HCT116 (cell line): ENCODE measurements at regions not wholly inside any gene's neighbourhood (a gene's known extent, or its start where the extent isn't known, plus 50 kb on each side); places are given as distances from the start of the nearest gene placed in this dataset.

Experiments used
- ATAC-seq: fragments of 200-7000 bp; cut with Tn5 transposase; 2 replicates; pipeline ENCODE4 v1.9.1; 2020; ENCODE audit warnings: mild to moderate bottlenecking, moderate library complexity
- BruUV-seq: library from RNA; stranded (reverse); fragments of 400-500 nt; replicated peaks from 2 replicates; lab custom pipeline; 2021; lab: Mats Ljungman, UMichigan
- CTCF ChIA-PET: fragments of 300-600 bp; sonication (Branson Sonifier 250); formaldehyde crosslinking; loops from one replicate; lab custom pipeline; 2021; ENCODE audit warnings: antibody characterized with exemption; lab: Charles Lee
- POLR2A ChIA-PET: fragments of 300-600, 350-600 bp; sonication (Branson Sonifier 250); formaldehyde crosslinking; loops from one replicate; lab custom pipeline; 2021; ENCODE audit warnings: antibody characterized with exemption; lab: Charles Lee
- RAD21 ChIA-PET, 2 experiments: fragments of 300-600 bp; sonication (Branson Sonifier 250); formaldehyde crosslinking; loops; one replicate each; lab custom pipeline; 2023; ENCODE audit warnings: low total read pairs in 2 of 2; ENCODE audit not compliant: uncharacterized antibody in 2 of 2, unreplicated experiment in 2 of 2, low non-redundant PET in 1 of 2; lab: Charles Lee
- DNase-seq: peaks from one replicate; pipeline ENCODE4 v3.0.0-alpha.2; 2010; ENCODE audit warnings: low read depth, low spot score
- H2AFZ ChIP-seq: fragments of 200-600 bp; shearing (Covaris generic), sonication (generic); 2 replicates; pipeline ENCODE4 v1.6.1; 2017; ENCODE audit warnings: low read depth, mixed run types, mixed read lengths, antibody characterized with exemption, low read length; ENCODE audit not compliant: poor library complexity, severe bottlenecking
- H3K27ac ChIP-seq: 2 replicates; pipeline ENCODE4 v1.5.1; 2012; ENCODE audit warnings: low read depth, low read length
- H3K27me3 ChIP-seq: fragments of 200-600 bp; sonication (generic); 2 replicates; pipeline ENCODE4 v1.6.1; 2016; ENCODE audit warnings: mixed run types, low read length, mixed read lengths; ENCODE audit not compliant: insufficient read depth
- H3K36me3 ChIP-seq, 2 experiments: fragments of 200-500 bp in 1 of 2; fragments of 200-600 bp in 1 of 2; sonication (Bioruptor generic) in 1 of 2; sonication (generic) in 1 of 2; 2 replicates each; pipeline versions ENCODE4 v1.5.1 to v1.6.1; 2014 to 2016; ENCODE audit warnings: low read length in 2 of 2, inconsistent platforms in 1 of 2, mixed read lengths in 1 of 2, mixed run types in 1 of 2; ENCODE audit not compliant: insufficient read depth in 2 of 2, control insufficient read depth in 1 of 2
- H3K4me1 ChIP-seq, 2 experiments: fragments of 200-600 bp in 1 of 2; sonication (generic) in 1 of 2; 2 replicates each; pipeline versions ENCODE4 v1.5.1 to v1.6.1; 2012 to 2017; ENCODE audit warnings: low read length in 2 of 2, inconsistent platforms in 1 of 2, mild to moderate bottlenecking in 1 of 2, mixed read lengths in 1 of 2, mixed run types in 1 of 2, moderate library complexity in 1 of 2; ENCODE audit not compliant: insufficient read depth in 2 of 2, control insufficient read depth in 1 of 2
- H3K4me2 ChIP-seq: fragments of 200-600 bp; sonication (generic); 2 replicates; pipeline ENCODE4 v1.6.1; 2017; ENCODE audit warnings: mixed run types, low read length, mixed read lengths
- H3K4me3 ChIP-seq, 2 experiments: fragments of 200-600 bp in 1 of 2; sonication (generic) in 1 of 2; replicated peaks in 1 of 2; 2 replicates each; pipeline ENCODE4 v1.5.1; 2011 to 2016; ENCODE audit warnings: low read length in 2 of 2, control low read depth in 1 of 2, low read depth in 1 of 2, mild to moderate bottlenecking in 1 of 2, mixed read lengths in 1 of 2, mixed run types in 1 of 2
- H3K79me2 ChIP-seq: fragments of 200-600 bp; sonication (generic); 2 replicates; pipeline ENCODE4 v1.6.1; 2017; ENCODE audit warnings: mild to moderate bottlenecking, mixed run types, low read length, moderate library complexity, mixed read lengths; ENCODE audit not compliant: insufficient read depth
- H3K9ac ChIP-seq: fragments of 200-600 bp; sonication (generic); 2 replicates; pipeline ENCODE4 v1.6.1; 2016; ENCODE audit warnings: low read length, mixed read lengths
- H3K9me2 ChIP-seq: fragments of 200-600 bp; sonication (generic), shearing (Covaris generic); 2 replicates; pipeline ENCODE4 v1.6.1; 2017; ENCODE audit warnings: mixed run types, mild to moderate bottlenecking, moderate library complexity; ENCODE audit not compliant: insufficient read depth
- H3K9me3 ChIP-seq, 2 experiments: fragments of 200-500 bp in 1 of 2; fragments of 200-600 bp in 1 of 2; sonication (Bioruptor generic) in 1 of 2; sonication (generic) in 1 of 2; 2 replicates each; pipeline ENCODE4 v1.6.1; 2014 to 2017; ENCODE audit warnings: low read length in 2 of 2, mixed read lengths in 2 of 2, inconsistent platforms in 1 of 2, low read depth in 1 of 2, mild to moderate bottlenecking in 1 of 2, mixed run types in 1 of 2, moderate library complexity in 1 of 2; ENCODE audit not compliant: control insufficient read depth in 1 of 2, insufficient read depth in 1 of 2
- H4K20me1 ChIP-seq: fragments of 200-600 bp; sonication (generic), shearing (Covaris generic); 2 replicates; pipeline ENCODE4 v1.6.1; 2017; ENCODE audit warnings: mixed run types, mild to moderate bottlenecking, moderate library complexity; ENCODE audit not compliant: insufficient read depth
- ATF3 ChIP-seq: IDR thresholded peaks from 2 replicates; pipeline ENCODE4 v1.6.1; 2012
- CBX3 ChIP-seq: IDR thresholded peaks from 2 replicates; pipeline ENCODE4 v1.6.1; 2012; ENCODE audit warnings: low read depth
- EZH2phosphoT487 ChIP-seq: fragments of 200-600 bp; IDR thresholded peaks from 2 replicates; pipeline ENCODE4 v1.6.1; 2018; ENCODE audit warnings: antibody characterized with exemption, borderline replicate concordance
- MAX ChIP-seq: IDR thresholded peaks from 2 replicates; pipeline ENCODE4 v1.6.1; 2012
- POLR2A ChIP-seq: IDR thresholded peaks from 2 replicates; pipeline ENCODE4 v1.7.0; 2011; ENCODE audit warnings: borderline replicate concordance; ENCODE audit not compliant: insufficient read depth, insufficient read length; ENCODE audit errors: extremely low read depth
- POLR2AphosphoS5 ChIP-seq: IDR thresholded peaks from 2 replicates; pipeline ENCODE4 v1.6.1; 2011; ENCODE audit warnings: mild to moderate bottlenecking, low read depth, low read length, moderate library complexity
- RAD21 ChIP-seq: IDR thresholded peaks from 2 replicates; pipeline ENCODE4 v1.6.1; 2012; ENCODE audit warnings: low read depth, mild to moderate bottlenecking
- REST ChIP-seq: IDR thresholded peaks from 2 replicates; pipeline ENCODE4 v1.6.1; 2012; ENCODE audit warnings: low read depth
- SIN3A ChIP-seq: IDR thresholded peaks from 2 replicates; pipeline ENCODE4 v1.6.1; 2012; ENCODE audit warnings: low read depth
- SRF ChIP-seq: IDR thresholded peaks from 2 replicates; pipeline ENCODE4 v1.6.1; 2012; ENCODE audit warnings: low read depth
- ZBTB33 ChIP-seq: IDR thresholded peaks from 2 replicates; pipeline ENCODE4 v1.6.1; 2011; ENCODE audit warnings: mild to moderate bottlenecking, low read length, moderate library complexity; ENCODE audit not compliant: insufficient replicate concordance; ENCODE audit errors: extremely low read depth
- ZNF274 ChIP-seq: fragments of 200-500 bp; sonication (Bioruptor generic); IDR thresholded peaks from 2 replicates; pipeline ENCODE4 v1.6.1; 2014; ENCODE audit warnings: mild to moderate bottlenecking, low read depth, low read length, inconsistent platforms
- intact Hi-C: fragments of 100-400 bp; cut with micrococcal nuclease; formaldehyde crosslinking; loops from 2 replicates; pipeline ENCODE4 v1.10.0; 2022

GRCh38 chr6:102746941-102747340 is 1353.4 kb downstream of the GRIK2 start:
- ATAC-seq = no peak
- Histone ChIP-seq H2AFZ (no peak overlapping the region), H4K20me1 (no peaks in the 10 kb centered on the region), H3K9ac (no peak overlapping the region), H3K79me2 (no peaks in the 10 kb centered on the region), H3K4me1 (no peaks in the 10 kb centered on the region), H3K36me3 (no peaks in the 10 kb centered on the region), H3K4me3 (no peak overlapping the region), H3K4me2 (no peak overlapping the region), H3K27ac (no peak overlapping the region), H3K27me3 (no peaks in the 10 kb centered on the region), H3K9me3 (no peaks in the 10 kb centered on the region), H3K9me2 (no peaks in the 10 kb centered on the region)
- intact Hi-C loops = no loop called here
- BruUV-seq = no TSS peak
- CTCF ChIA-PET = no interaction called here
- DNase-seq = no peak
- POLR2A ChIA-PET = no interaction called here
- RAD21 ChIA-PET = no interaction called here
- no peak for TF ChIP-seq SIN3A
- TF ChIP-seq REST = no peak
- no peak for TF ChIP-seq EZH2phosphoT487
- no peak for TF ChIP-seq ZNF274
- TF ChIP-seq POLR2A = no peak
- no peak for TF ChIP-seq CBX3
- no peak for TF ChIP-seq POLR2AphosphoS5
- TF ChIP-seq ZBTB33 = no peak
- no peak for TF ChIP-seq MAX
- no peak for TF ChIP-seq SRF
- no peak for TF ChIP-seq ATF3
- TF ChIP-seq RAD21 = no peak
